CD4-positive, alpha-beta T cell treated with Interleukin-21 for 1 hour (primary cell): ENCODE measurements at regions not wholly inside any gene's neighbourhood (a gene's known extent, or its start where the extent isn't known, plus 50 kb on each side); places are given as distances from the start of the nearest gene placed in this dataset.

ENCODE experiments used
- DNase-seq: peaks from one replicate; pipeline ENCODE4 v3.0.0-alpha.2; 2020

DNA sequence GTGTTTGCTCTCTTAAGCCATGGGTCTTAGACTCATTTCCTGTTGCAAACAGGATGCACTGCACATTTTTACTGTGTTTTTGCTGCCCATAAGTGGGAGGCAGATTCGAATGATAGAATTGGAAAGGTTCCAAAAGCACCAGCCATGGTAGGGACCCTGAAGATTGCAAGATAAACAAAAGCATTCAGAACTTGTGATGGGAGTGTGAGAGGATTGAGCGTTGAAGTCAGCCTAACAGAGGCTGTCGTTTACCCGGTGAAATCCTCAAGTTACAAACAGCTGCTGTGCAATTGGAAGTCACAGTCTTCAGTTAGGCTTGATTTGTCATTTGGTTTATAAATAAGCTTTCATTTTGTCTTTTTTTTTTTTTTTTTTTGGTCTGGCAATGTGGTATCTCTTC lies 192.7 kb upstream of the MKI67 start:
- DNase-seq, result no peak

DNA sequence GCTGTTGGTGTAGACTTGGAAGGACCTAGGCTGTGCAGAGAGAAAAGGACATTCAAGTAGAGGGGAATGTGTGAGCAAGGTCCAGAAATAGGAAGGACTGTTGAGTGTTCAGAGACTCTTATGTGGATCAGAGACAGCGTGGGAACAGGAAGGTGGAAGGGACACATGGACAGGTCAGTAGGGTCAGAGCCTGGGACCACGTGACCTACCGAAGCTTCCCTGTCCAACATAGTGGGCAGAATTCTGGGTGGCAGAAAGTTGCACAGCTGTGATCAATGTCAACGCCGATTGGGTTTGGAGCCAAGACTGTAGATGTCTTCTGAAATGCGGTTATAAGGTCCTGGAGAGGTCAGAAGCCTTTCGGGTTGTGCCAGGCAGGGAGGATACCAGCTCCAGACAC lies 195.9 kb upstream of the MKI67 start:
- no peak for DNase-seq

DNA sequence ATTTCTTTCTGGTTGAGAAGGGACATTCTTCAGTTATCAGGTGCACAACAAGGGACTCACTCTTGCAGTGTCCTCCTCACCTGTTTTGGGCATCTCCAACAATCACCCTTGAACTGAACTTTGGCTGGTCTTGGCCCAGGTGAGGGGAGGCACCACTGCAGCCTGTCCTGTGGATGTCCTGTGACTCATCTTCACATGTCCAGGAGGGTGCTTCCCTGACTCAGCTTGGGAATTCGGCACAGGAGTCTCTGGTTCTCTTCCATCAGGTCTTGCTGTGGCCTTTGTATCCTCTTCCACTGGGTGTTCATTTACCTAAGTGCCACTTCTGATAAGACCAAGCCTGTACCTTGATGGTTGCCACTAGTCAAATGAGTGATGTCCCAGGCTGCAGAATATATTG lies 196.7 kb upstream of the MKI67 start:
- no peak for DNase-seq

DNA sequence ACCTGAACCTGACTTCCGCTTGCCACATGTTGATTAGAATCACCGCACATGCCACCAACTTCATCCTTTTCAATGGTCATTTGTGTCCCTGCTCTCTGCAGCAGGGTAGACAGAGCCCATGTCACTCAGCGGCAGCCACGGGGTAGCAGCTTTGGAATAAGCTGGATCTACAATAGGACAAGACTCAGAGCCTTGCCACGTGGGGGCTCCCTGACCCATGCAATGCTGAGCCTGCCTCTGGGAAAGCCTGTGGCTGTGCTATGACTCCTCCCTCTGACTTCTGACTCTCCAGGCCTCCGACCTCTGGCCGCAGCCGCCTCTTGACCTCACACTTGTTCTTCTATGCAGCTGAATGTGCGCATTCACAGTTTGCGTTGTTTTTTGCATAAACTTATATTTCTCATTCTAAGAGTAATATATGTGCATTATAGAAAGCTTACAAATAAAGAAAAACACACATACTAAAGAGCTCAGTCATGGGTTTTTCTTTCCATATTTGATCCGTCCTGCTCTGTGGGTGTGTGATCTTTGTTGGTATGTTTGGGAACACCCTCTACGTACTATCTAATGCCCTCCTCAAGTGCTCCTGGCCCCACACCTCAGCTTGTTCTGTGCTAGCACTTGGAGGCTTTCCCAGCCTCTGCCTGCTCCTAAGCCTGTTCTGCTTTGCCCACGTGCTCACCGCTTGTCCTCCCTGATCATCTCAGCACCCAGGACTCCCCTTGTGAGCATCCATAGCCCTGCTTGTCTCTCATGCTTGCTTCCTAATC lies 198.0 kb upstream of the MKI67 start:
- DNase-seq, result no peak

DNA sequence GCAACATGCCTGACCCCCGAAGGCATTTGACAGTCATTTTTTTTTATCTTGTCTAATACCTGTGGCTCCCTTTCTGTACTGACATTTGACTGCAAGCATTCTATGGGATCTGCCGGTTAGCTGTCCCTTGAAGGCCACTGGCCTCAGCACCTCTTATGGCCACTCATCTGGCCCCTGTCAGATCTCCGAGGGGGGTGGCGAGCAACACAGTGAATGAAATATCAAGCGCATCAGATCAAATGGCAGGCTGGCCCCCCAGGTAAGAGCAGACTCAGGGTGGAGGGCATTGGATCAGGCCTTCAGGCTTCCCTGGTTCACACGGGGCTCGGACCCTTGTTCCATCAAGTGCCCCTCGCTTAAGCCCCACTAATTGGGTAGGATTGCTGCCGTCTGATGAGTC lies 199.6 kb upstream of the MKI67 start:
- DNase-seq, result no peak

DNA sequence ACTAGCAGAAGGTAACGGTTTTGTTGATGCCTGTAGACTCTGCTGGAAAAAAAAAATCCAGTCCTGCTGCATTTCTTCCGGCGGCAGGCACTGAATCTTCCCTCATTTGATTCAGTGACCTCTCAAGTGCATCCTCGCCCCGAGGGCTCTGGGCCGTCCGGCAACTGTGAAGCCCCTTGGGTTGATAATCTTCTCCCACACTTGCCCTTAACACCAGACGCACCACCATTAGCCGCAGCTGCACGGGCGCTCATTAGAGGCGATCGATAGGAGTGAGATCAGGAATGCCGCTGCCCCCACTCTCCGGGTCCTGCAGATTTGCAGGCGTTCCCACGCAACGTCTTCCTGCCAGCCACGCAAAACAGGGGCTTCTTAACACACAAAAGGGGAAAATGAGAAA lies 200.0 kb upstream of the MKI67 start:
- DNase-seq, result no peak

DNA sequence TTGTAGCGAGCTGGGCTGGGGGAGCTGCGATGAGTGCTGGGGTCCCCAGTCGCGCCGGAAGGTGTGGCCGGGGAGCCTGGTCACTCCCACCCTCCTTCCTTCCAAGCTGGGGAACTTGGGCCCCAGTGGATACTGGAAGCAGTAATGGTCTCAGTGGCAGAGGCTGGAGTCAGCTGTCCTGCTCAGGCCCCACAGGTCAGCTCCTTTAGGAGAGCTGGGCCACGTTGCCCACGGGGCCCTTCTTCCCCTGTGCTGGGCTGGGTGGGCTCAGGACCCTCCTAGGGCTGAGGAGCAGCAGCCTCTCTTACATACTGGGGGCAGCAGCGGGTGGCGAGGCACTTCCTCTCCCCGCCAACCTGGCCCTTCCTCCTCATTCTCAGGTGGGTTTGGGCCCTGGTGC lies 200.6 kb upstream of the MKI67 start:
- no peak for DNase-seq

DNA sequence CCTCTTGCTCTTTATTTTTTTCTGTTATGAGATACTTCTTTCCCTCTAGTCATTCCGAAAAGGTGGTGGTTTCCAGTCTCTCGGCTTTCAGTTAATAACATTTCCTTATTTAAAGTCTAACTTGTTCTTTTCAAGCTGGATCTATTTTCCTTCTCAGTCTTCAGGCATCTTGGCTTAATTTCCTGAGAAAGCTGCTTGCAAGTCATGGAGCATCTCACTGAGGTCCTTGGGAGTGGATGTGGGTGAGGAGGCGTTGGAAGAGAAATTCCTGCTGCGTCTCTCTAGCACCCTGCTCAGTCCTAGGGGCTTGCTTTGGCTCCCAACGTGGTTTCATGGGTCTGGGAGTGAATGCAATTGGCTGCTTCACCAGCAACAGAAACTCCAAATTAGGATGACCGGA lies 210.2 kb upstream of the MKI67 start:
- no peak for DNase-seq

DNA sequence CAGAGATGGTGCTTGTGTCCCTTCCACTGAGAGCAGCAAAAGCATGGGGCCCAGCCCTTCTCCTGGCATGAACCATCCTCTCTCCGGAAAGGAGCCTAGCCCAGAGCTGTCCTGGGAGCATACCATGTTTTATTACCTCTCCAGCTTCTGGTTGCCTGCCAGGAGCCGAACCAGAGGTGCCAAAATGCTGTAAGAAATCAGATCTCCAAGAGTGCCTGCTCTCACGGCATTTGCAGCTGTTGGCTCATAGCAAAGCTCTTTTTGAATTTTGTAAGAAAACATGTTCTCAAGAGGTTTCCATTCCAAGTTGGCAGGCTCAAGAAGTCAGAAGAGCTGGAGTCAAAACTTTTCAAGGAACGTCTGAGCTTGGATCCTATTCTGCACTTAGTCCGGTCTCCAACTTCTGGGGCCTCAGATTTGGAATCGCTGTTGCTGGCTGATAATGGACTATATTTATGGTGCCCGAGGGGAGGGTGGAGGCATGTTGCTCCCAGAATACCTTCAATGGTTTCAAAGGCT lies 211.7 kb upstream of the MKI67 start:
- no peak for DNase-seq

DNA sequence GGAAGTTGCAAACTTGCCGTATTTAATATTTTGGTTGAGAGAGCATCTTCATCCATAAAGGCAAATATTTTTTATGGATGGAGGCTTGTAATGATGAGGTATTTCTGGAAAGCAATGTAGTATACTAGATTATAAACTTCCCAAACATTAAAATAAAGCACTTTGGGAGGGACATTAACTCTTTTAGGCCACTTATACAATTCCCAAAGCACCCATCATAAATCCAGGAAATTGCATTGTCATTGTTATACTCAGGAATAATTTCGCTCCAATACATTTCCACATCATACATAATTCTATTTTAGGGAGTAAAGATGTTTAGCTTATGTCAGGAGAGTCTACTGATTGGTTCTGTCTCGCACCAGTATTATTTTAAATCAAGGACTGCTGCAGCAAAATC lies 212.7 kb upstream of the MKI67 start:
- no peak for DNase-seq

DNA sequence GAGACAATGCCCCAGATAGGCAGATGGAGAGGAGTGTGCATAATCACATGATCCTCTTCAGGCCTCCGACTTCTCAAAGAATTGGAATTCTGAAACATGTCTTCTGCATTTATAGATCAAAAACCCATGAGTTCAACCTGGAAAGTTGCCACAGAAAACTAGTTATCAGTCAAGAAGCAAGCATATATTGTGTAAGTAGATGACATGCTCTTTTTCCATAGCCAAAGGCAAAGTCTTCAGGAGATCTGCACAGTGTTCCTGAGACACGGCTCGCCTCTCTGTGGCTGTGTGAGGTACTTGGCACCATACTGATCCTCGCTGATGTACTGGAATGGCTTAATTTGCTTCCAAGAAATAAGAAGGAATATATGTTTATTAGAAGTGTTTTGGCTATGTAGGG lies 213.5 kb upstream of the MKI67 start:
- DNase-seq, result no peak

DNA sequence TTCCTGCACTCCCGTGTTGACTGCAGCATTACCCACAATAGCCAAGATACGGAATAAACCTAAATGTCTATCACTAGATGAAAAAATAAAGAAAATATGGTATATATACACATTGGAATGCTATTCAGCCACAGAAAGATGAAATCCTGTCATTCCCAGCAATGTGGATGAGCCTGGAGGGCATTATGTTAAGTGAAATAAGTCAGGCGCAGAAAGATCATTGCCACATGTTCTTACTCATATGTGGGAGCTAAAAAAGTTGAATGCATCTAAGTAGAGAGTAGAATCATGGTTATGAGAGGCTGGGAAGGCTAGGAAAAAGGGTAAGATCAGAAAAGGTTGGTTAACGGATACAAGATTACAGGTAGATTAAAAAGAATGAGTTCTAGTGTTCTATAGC lies 219.1 kb upstream of the MKI67 start:
- DNase-seq, result no peak

DNA sequence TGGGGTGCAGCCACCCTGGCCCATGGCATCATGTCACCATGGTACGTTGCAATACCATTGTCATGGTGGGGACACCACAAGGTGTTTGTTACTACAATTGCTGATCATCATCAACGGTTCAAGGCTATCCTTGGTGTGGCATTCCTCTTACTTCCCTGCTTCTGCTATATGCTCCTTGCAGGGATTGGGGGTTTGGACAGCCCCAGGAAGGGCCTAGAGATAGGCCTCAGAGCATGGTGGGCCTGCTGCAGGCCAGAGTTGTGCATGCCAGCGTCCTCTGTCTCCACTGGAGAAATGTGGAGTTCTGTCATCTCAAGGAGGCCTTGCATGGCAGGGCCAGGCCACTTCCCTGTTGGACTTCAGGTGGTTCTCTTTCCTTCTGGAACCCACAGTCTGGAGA lies 234.6 kb upstream of the MKI67 start:
- DNase-seq, result no peak

DNA sequence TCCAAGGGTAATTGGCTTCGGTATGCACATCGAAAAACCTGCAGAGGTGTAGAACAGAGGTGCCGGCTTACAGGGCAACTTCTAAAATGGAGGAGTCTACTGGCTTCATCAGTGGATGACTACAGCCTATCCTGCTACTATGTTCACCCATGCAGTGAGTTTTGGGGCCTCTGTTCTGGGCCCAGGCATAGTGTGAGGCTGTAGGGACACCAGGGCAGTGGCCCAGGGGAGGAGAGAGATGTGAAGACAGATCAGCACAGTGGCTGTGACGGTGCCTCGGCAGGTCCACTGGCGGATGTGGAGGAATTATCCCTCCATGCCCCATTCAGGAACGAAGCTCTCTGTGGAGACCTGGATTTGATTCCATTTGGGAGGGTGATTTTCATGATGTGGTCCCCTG lies 235.3 kb upstream of the MKI67 start:
- DNase-seq, result no peak

DNA sequence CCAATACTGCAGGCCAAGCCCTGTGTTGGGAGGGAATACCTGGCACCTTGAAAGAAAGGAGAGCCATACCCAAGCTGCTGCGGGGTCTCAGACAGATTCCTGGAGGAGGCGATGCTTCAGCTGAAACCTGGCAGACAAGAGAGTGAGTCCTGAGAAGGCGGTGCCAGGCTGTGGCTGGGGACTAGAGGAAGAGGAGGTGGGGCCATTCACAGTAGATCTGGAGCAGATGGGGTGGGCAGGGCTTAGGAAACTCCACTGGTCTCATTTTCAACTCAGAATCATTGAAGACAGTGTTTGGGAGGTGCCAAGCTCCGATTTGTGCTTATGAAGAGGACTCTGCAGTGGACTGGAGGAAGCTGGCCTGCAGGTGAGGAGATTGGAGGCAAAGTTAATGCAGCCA lies 236.3 kb upstream of the MKI67 start:
- no peak for DNase-seq

DNA sequence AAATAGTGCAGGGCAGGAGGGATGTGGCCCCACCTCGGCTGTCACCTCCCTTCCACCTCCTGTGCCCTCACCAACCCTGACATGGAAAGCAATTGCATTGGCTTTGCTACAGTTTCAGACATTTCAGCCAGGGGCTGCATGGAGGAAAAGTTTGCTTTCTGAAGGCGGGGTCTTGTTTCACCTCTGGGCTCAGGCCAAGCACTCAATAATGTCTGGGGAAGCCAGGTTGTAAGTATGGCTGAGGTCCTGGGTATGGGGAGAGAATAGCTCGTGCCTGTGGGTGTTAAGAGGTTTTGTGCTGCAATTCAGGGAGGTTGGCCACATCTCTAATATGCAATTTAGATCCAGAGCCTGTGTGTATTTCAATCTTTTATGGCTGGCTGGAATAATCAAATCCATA lies 238.4 kb upstream of the MKI67 start:
- DNase-seq, result no peak

DNA sequence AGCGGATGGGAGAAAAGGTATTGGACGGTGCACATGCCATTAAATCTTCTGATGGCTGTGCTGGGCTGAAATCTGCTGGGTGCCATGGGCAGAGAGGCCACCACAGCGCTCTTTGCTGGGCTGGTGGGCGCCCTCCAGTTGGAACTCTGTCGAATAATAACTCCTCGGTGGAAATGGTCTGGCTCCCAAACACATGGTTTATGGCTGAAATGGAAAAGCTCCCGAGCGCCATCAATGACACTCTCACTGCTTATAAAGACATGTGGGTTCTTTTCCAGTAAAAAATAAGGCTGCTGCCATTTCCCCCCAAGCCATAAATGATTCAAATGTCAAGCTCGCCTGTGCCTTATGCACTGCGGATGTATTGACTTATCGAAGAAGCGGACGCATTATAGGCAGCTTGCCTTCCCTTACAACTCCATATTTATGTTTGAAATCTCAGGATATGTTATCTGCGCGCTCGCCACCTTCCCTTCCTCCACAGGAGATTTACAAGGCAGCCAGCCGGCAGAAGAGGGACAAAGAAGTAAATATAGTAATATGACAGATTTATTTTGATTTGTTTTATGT lies 239.0 kb upstream of the MKI67 start:
- DNase-seq, result no peak

DNA sequence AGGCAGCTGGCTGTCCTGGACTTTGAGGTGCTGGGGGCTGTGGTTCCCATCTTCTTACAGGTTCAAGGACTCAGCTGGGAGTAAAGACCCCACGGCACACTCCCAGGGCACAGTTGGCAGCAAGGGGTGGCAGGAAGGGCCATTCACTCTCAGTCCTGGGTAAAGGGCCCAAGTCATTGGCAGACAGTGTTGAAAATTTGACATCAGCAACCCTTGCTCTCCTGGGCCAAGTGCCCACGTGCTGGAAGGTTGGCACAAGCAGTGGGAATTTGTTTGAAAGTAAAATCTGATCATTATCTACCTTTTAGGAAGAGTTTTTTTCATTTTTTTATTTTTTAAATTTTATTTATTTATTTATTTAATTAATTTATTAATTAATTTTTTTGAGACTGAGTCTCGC lies 241.6 kb upstream of the MKI67 start:
- DNase-seq, result no peak

DNA sequence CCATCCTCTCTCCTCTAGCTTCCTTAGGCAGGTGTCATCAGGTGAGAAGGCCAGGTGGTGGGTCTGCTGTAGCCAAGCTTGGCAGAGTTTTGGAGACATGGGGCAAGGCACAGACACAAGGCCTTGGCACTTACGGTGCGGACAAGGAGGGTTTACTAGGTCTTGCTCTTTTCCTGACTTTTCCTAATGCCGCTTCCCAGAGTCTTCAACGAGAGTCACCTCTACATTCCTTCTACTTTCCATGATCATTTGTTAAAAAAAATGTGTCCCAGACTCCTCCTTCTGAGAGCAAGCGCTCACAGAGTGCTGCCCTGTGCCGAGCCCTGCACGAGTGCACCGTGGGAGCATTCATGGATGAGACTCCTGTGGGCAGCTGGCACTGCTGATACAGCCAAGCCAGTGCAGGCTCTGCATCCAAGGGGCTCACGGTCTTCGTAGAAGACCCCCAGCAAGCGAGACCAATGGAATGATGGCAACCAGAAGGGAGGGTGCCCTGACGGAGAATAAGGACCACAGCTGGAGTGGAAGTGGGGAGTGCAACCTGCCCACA lies 243.0 kb upstream of the MKI67 start:
- no peak for DNase-seq

DNA sequence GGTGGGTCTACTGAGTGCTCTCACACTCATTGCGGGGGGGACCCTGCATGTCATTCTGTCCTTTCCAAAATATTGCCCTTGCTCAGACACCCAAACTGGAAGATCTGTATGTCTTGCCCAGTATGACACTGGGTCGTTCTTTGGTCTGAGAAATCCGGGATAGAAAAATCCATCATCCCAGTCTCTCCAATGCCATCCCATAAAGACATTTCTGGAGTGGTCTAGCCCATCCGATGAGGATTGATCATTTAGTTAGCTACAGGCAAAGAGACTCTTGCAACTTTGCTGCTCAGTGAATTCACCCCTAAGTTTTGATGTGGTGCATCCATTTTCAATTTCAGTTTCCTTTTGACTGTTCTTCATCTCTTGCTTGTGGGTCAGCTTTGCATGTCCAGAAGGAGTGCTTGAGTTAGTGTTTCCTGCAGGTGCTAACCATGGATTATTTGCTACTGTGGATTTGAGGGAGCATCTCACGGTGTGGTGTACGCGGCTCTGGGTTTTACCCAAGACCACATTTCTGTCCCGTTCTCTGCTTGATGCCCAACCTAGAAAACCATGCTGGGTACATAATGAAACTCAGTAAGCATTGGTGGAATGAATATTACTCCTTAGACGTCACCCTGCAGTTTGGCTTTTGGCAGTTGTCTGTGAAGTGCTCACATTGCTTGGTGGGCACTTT lies 247.0 kb upstream of the MKI67 start:
- DNase-seq, result no peak

DNA sequence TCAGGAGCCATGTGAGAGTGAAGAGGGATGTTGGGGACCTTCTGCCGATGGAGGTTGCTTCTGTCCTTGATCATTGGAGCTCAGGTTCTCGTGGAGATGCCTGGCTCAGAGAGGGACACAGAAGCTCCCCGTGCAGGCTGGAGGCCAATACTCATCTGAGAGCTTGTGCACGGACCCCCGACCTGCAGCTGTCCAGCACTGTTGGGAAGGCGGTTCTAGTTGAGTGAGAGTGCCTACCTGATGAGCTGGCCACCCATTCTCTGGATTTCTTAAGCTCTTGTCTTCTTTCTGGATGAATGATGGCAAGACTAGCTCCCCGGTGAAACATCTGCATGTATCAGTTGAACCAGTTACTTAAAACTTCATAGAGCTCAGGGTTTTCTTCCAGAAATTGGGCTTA lies 247.6 kb upstream of the MKI67 start:
- no peak for DNase-seq

DNA sequence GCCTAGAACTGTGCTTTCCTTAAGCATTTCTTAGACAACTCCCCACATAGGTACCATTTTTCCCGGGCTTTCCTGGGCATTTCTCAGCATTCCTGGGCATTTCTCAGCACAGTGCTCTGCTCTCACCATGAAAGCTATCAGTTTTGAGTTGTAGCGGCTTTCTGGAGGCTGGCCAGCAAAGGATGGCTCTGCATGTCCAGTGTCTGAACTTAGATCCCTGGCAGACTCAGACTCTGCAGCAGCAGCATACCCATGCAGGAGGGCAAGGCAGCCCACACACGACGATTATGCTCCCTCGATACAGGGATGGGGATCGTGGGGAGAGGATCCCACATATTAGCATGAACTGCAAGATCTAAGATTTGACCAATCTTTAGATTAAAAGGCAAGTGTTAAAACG lies 248.9 kb upstream of the MKI67 start:
- DNase-seq, result no peak

DNA sequence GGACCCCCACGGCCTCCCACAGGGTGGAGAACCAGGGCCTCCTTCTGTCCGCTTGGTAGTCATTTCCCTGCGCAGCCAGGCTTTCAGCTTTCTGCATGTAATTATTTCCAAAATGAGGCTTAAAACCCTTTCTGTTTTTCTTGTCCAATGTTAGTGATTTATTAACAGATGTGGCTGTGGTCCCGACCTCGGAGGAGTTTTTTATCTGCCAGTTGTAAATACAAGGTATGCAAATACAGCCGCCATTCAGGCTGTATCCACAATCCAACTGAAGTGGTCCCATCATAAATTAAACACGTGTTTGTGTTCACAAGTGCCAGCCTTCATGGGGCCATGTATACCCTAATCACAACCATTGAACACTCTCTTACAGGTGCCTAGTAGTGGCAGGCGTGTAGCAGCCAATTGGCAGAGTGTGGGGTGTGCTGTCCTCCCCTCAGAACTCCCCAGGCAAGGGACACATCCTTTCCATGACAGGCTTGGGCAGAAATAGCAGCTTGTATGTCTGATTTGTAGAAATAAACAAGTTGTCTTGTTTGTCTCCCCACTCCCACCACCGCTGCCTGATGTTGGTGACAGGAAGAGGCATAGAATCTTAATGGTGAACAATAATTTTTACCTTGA lies 251.3 kb upstream of the MKI67 start:
- DNase-seq, result no peak

DNA sequence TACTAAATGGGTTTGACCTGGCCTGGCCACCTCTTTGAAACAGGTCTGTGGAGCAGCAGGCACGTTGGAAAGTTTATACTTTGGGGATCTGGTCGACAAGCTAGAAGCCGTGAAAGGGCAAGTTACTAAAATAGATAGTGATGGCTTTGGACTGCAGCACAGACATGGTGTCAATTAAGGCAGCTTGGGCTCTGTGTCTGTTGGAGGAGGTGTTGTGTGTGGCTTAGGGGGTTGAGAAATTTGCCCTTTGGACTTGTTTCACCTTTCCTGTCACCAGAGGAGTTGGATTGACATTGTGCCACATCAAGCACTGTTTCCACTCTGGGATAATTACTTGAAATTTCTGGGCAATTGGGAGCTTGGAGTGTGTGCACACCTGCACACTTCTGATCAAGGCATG lies 251.8 kb upstream of the MKI67 start:
- no peak for DNase-seq
